Suprapubic skin (tissue), 3 donors: ENCODE measurements at regions not wholly inside any gene's neighbourhood (a gene's known extent, or its start where the extent isn't known, plus 50 kb on each side); places are given as distances from the start of the nearest gene placed in this dataset.

Experiments used
- CTCF ChIP-seq, 2 donors: fragments of 200-600 bp in 1 of 2; fragments of 450-650 bp in 1 of 2; sonication (generic) in 1 of 2; IDR thresholded peaks; one replicate each; pipeline ENCODE4 v1.5.1; 2016 to 2019; ENCODE audit warnings: antibody characterized with exemption in 2 of 2, mild to moderate bottlenecking in 1 of 2, moderate library complexity in 1 of 2
- POLR2AphosphoS5 ChIP-seq, 3 donors: sonication (generic); formaldehyde crosslinking; IDR thresholded peaks; one replicate each; pipeline ENCODE4 v1.6.1; 2017; ENCODE audit warnings: antibody characterized with exemption in 3 of 3

GRCh38 chr3:106945435-106945834 is 431.8 kb upstream of the CCDC54 start:
- TF ChIP-seq POLR2AphosphoS5 (IDR thresholded peaks at IDR 0.05) (no peak), CTCF (IDR thresholded peaks at IDR 0.05) (no peak)
